Gastroesophageal sphincter (tissue), 4 donors: ENCODE measurements at regions not wholly inside any gene's neighbourhood (a gene's known extent, or its start where the extent isn't known, plus 50 kb on each side); places are given as distances from the start of the nearest gene placed in this dataset.

Experiments
- ATAC-seq: fragments of 150-250 bp; one replicate; pipeline ENCODE4 v1.9.1; 2016; ENCODE audit warnings: mild to moderate bottlenecking, moderate library complexity
- H3K27ac ChIP-seq, 4 donors: fragments of 200-600 bp; sonication (generic) in 3 of 4; 1 replicate in 3 of 4; 2 replicates in 1 of 4; pipeline ENCODE4 v1.5.1; 2016 to 2019
- H3K27me3 ChIP-seq: fragments of 200-600 bp; sonication (generic); one replicate; pipeline ENCODE4 v1.5.1; 2019
- H3K36me3 ChIP-seq, 2 donors: fragments of 200-600 bp; sonication (generic); one replicate each; pipeline ENCODE4 v1.5.1; 2019; ENCODE audit warnings: control low read depth in 1 of 2
- H3K4me1 ChIP-seq, 3 donors: fragments of 200-600 bp; sonication (generic); 1 replicate in 2 of 3; 2 replicates in 1 of 3; pipeline ENCODE4 v1.5.1; 2016 to 2019; ENCODE audit warnings: control low read depth in 2 of 3
- H3K4me3 ChIP-seq, 2 donors: fragments of 200-600 bp; sonication (generic); one replicate each; pipeline ENCODE4 v1.5.1; 2019; ENCODE audit warnings: mild to moderate bottlenecking in 1 of 2, moderate library complexity in 1 of 2
- H3K9me3 ChIP-seq, 3 donors: fragments of 200-600 bp; sonication (generic); one replicate each; pipeline ENCODE4 v1.5.1; 2017 to 2019; ENCODE audit warnings: control low read depth in 2 of 3
- CTCF ChIP-seq, 4 experiments: fragments of 200-600 bp in 2 of 4; fragments of 450-650 bp in 2 of 4; sonication (generic) in 1 of 4; IDR thresholded peaks; one replicate each; pipeline ENCODE4 v1.5.1; 2017 to 2019; ENCODE audit warnings: antibody characterized with exemption in 4 of 4, mild to moderate bottlenecking in 2 of 4, moderate library complexity in 2 of 4
- EP300 ChIP-seq: sonication (generic); formaldehyde crosslinking; IDR thresholded peaks from one replicate; pipeline ENCODE4 v1.6.1; 2017; ENCODE audit warnings: antibody characterized with exemption, mild to moderate bottlenecking
- POLR2A ChIP-seq, 2 donors: fragments of 450-650 bp; IDR thresholded peaks; one replicate each; pipeline ENCODE4 v1.6.1; 2017; ENCODE audit warnings: antibody characterized with exemption in 2 of 2, mild to moderate bottlenecking in 2 of 2, moderate library complexity in 1 of 2
- POLR2AphosphoS5 ChIP-seq: sonication (generic); formaldehyde crosslinking; IDR thresholded peaks from one replicate; pipeline ENCODE4 v1.6.1; 2017; ENCODE audit warnings: antibody characterized with exemption
- WGBS, 2 donors: methylation state at CpG; one replicate each; pipeline ENCODE4 v1.1.5; 2018; ENCODE audit warnings: low coverage in 1 of 2; 5-methylcytosine and 5-hydroxymethylcytosine counted together

GRCh38 chr2:237171881-237172280 lies 86.2 kb downstream of the COPS8 start:
- Histone ChIP-seq H3K9me3 (no peaks in the 10 kb centered on the region), H3K36me3 (no peaks in the 10 kb centered on the region), H3K4me3 (no peak overlapping the region), H3K27ac (peak overlapping the region; percentile 24 to 73 (median 51)), H3K4me1 (peaks cover 3 to 27% (median 3%) of the 10 kb centered on the region in 3 donors), H3K27me3 (no peaks in the 10 kb centered on the region)
- TF ChIP-seq EP300 (no peak), POLR2AphosphoS5 (no peak), CTCF (IDR thresholded peaks at IDR 0.05) (no peak), POLR2A (IDR thresholded peaks at IDR 0.05) (no peak)
- WGBS, 2 donors: 58 to 92% methylated on average over 4 of the region's 4 CpGs
- ATAC-seq: no peak

- Histone ChIP-seq H3K4me3 (no peak overlapping the region), H3K9me3 (no peaks in the 10 kb centered on the region), H3K4me1 (peaks cover 0 to 6% (median 0%) of the 10 kb centered on the region in 3 donors), H3K27me3 (no peaks in the 10 kb centered on the region), H3K36me3 (no peaks in the 10 kb centered on the region), H3K27ac (no peak overlapping the region)
- WGBS, 2 donors: 100% methylated on average over 1 of the region's 1 CpG; no CpG with 5 or more reads in 1 of the 2 donors
- no peak for ATAC-seq
- TF ChIP-seq POLR2AphosphoS5 (no peak), EP300 (no peak), CTCF (IDR thresholded peaks at IDR 0.05) (no peak), POLR2A (IDR thresholded peaks at IDR 0.05) (no peak)
Observed at GRCh38 chr2:237177052-237177451, 91.4 kb downstream of the COPS8 start.

GRCh38 chr2:237177986-237178385 lies 92.3 kb downstream of the COPS8 start:
- WGBS, 2 donors: 92 to 100% methylated on average over 1 to 2 of the region's 2 CpGs
- ATAC-seq: no peak
- TF ChIP-seq EP300: no peak
- no peak for TF ChIP-seq POLR2AphosphoS5
- TF ChIP-seq POLR2A (IDR thresholded peaks at IDR 0.05): no peak
- no peak for TF ChIP-seq CTCF (IDR thresholded peaks at IDR 0.05)
- H3K27ac ChIP-seq: no peak overlapping the region
- no peaks in the 10 kb centered on the region for H3K4me1 ChIP-seq
- no peaks in the 10 kb centered on the region for H3K9me3 ChIP-seq
- no peaks in the 10 kb centered on the region for H3K36me3 ChIP-seq
- no peak overlapping the region for H3K4me3 ChIP-seq
- H3K27me3 ChIP-seq: no peaks in the 10 kb centered on the region

- H3K4me1 ChIP-seq: no peaks in the 10 kb centered on the region
- TF ChIP-seq POLR2AphosphoS5 (no peak), POLR2A (IDR thresholded peaks at IDR 0.05) (no peak), EP300 (no peak), CTCF (IDR thresholded peaks at IDR 0.05) (no peak)
- H3K4me3 ChIP-seq: no peak overlapping the region
- 67 to 74% methylated on average over 2 of the region's 6 CpGs for WGBS, 2 donors
- no peaks in the 10 kb centered on the region for H3K27me3 ChIP-seq
- no peak for ATAC-seq
- no peaks in the 10 kb centered on the region for H3K9me3 ChIP-seq
- H3K27ac ChIP-seq: no peak overlapping the region
- H3K36me3 ChIP-seq: no peaks in the 10 kb centered on the region
Observed at GRCh38 chr2:237178396-237178795, 92.7 kb downstream of the COPS8 start.

- Histone ChIP-seq H3K27me3 (no peaks in the 10 kb centered on the region), H3K36me3 (no peaks in the 10 kb centered on the region), H3K9me3 (no peaks in the 10 kb centered on the region), H3K4me1 (no peaks in the 10 kb centered on the region), H3K27ac (no peak overlapping the region), H3K4me3 (no peak overlapping the region)
- WGBS, 2 donors: 98 to 100% methylated on average over 4 to 5 of the region's 5 CpGs
- no peak for ATAC-seq
- TF ChIP-seq POLR2A (IDR thresholded peaks at IDR 0.05) (no peak), POLR2AphosphoS5 (no peak), CTCF (IDR thresholded peaks at IDR 0.05) (no peak), EP300 (no peak)
Observed at GRCh38 chr2:237179161-237179560, 93.5 kb downstream of the COPS8 start.
